Large intestine (tissue), 3 donors: ENCODE measurements at regions not wholly inside any gene's neighbourhood (a gene's known extent, or its start where the extent isn't known, plus 50 kb on each side); places are given as distances from the start of the nearest gene placed in this dataset.

ENCODE experiments used
- DNase-seq, 2 donors: peaks; one replicate each; pipeline versions ENCODE4 v3.0.0 to v3.0.0-alpha.2; 2013
- H3K27ac ChIP-seq: one replicate; pipeline ENCODE4 v1.5.1; 2013; ENCODE audit warnings: low read length
- H3K27me3 ChIP-seq: 2 replicates; pipeline ENCODE4 v1.6.1; 2013; ENCODE audit warnings: low read length; ENCODE audit not compliant: control insufficient read depth, insufficient read depth
- H3K36me3 ChIP-seq: 2 replicates; pipeline ENCODE4 v1.6.1; 2013; ENCODE audit warnings: low read length; ENCODE audit not compliant: control insufficient read depth, insufficient read depth
- H3K4me1 ChIP-seq: one replicate; pipeline ENCODE4 v1.6.1; 2013; ENCODE audit warnings: low read length; ENCODE audit not compliant: control insufficient read depth, insufficient read depth
- H3K4me3 ChIP-seq: one replicate; pipeline ENCODE4 v1.5.1; 2013; ENCODE audit warnings: low read length
- H3K9me3 ChIP-seq: one replicate; pipeline ENCODE4 v1.6.1; 2013; ENCODE audit warnings: mild to moderate bottlenecking, low read depth, low read length, moderate library complexity; ENCODE audit not compliant: control insufficient read depth
- WGBS: methylation state at CpG from one replicate; pipeline ENCODE4 v1.1.5; 2013; ENCODE audit warnings: low lambda C conversion rate; ENCODE audit not compliant: insufficient coverage; 5-methylcytosine and 5-hydroxymethylcytosine counted together

DNA sequence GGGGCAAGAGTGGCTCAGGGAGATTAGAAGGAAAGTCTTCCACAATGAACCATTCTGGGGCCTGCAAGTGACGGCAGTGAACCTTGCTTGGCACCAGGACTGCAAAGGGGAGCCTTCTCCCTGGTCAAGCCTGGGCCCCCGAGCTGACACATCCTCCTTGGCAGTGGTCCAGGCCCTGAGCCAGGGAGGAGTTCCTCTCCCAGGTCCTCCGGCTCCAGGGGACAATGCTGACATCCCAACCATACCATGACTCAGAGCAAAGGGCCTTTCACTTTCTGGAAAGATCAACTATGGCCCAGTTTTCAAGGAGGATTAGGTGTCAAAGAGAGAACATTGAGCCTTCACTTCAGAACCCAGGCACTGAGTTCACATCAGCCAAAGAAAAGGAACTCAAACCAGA is 756.5 kb upstream of the TBX3 start:
- WGBS, result no CpG with 5 or more reads among the region's 3 CpGs
- DNase-seq, result peak; percentile 57 to 82
- no peak overlapping the region for H3K27ac ChIP-seq

DNA sequence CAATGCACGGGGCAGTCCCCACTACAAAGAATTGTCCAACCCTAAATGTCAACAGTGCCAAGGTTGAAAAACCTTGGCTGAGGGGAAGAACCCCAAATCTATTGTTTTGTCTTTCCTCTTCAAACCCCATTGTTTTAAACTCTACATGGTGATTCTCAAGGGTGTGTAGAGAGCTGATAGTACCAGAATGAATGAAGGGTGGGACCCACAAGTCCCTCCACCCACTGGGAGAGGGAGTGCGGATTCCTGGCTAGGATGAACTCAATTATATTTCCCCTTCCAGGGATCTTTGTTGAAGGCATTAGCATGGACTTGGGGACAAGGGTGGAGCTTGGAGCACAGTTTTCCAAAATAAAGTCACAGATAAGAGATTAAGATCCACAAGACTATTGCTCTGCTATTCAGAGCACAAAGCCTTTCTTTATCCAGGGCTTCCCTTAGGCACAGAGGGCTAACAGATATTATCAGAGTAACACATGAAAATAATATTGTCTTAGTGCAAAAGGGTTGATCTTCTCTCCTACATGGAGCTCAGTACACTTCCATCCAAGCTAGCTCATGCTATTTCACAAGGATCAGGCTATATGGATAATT is 755.1 kb upstream of the TBX3 start:
- Histone ChIP-seq H3K4me1 (peaks cover 3% of the 10 kb centered on the region), H3K36me3 (no peaks in the 10 kb centered on the region), H3K27me3 (no peaks in the 10 kb centered on the region), H3K4me3 (no peak overlapping the region), H3K9me3 (no peaks in the 10 kb centered on the region), H3K27ac (no peak overlapping the region)
- no peak for DNase-seq
- WGBS, result no CpG with 5 or more reads among the region's 2 CpGs

More for the DNA sequence above, 756.5 kb upstream of the TBX3 start:
- Histone ChIP-seq H3K4me1 (peaks cover 3% of the 10 kb centered on the region), H3K4me3 (no peak overlapping the region), H3K9me3 (no peaks in the 10 kb centered on the region), H3K27me3 (no peaks in the 10 kb centered on the region), H3K36me3 (no peaks in the 10 kb centered on the region)

DNA sequence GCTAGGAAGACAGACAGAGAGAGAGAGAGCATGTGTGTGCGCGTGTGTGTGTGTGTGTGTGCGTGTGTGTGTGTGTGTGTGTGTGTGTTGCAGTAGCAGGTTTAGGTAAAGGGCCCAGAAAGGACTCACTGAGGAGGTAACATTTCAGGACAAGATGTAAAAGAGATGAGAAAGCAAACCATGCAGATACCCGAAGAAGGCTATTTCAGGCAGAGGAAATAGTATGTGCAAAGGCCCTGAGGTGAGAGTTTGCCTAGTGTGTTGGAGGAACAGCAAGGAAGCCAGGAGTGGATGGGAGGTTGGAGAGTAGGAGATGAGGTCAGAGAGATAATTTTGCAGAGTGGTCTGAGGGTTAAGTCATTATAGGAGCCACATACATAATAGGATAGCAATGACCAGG is 754.3 kb upstream of the TBX3 start:
- no peaks in the 10 kb centered on the region for H3K36me3 ChIP-seq
- no peaks in the 10 kb centered on the region for H3K27me3 ChIP-seq
- no peak overlapping the region for H3K27ac ChIP-seq
- 86% methylated on average over 4 of the region's 4 CpGs for WGBS
- peaks cover 3% of the 10 kb centered on the region for H3K4me1 ChIP-seq
- no peak overlapping the region for H3K4me3 ChIP-seq
- H3K9me3 ChIP-seq, result no peaks in the 10 kb centered on the region
- DNase-seq, result no peak

DNA sequence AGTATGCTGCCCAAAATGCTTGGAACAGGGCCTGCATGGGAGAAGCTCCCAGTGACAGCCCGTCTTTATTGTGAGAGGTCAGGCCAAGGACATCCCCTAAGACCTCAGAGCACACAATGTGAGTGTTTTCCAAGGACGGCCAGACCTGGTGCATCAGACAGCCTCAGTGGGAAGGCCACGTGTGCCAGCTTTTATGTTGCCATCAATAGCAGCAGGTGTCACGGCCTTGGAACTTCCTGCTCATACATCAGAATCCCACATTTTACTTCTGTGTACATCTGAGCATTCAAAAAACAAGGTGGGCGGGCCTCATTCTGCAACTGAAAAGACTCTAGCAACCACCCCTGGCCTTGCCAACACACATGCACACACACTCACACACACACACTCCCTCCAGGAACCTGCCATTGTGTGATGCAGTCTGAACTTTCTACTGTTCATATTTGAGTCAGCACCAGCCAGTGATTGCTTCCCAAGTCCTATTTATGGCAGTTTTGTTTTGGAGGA is 753.1 kb upstream of the TBX3 start:
- no CpG with 5 or more reads among the region's 5 CpGs for WGBS
- Histone ChIP-seq H3K27me3 (no peaks in the 10 kb centered on the region), H3K4me1 (peaks cover 3% of the 10 kb centered on the region), H3K4me3 (no peak overlapping the region), H3K36me3 (no peaks in the 10 kb centered on the region), H3K9me3 (no peaks in the 10 kb centered on the region), H3K27ac (no peak overlapping the region)
- DNase-seq, result no peak

DNA sequence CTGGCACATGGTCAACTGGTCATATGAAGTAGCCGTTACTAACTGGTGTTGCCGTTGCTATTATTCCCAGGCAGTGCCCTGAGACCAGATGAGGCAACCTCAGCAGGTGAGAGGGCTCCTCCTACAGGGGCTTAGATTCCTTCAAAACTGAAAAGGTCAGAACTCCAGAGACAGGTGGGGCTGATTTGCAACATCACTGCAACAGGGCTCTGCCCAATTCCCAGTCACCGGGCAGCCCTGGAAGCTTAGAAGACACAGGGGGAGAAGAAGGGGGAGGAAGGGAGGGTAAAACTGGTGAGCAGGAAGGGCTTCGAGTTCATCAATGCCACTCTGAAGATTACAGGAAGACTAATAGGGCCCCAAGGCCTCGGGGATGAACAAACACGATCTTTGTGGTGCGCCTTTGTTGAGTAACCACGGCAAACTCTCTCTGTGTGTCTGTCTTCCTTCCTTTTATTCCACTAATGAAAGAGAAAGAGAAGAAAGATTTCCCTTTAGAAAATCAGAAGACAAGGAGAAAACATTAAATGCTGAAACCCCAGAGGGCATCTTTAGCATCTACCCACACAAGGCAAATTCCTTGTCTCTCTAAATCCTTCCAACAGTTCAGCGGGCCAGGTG is 749.1 kb upstream of the TBX3 start:
- H3K27me3 ChIP-seq, result no peaks in the 10 kb centered on the region
- H3K4me3 ChIP-seq, result no peak overlapping the region
- no peaks in the 10 kb centered on the region for H3K4me1 ChIP-seq
- WGBS, result no CpG with 5 or more reads among the region's 9 CpGs
- no peak overlapping the region for H3K27ac ChIP-seq
- H3K36me3 ChIP-seq, result no peaks in the 10 kb centered on the region
- peak in 1 of 2 donors; percentile 23 for DNase-seq
- H3K9me3 ChIP-seq, result no peaks in the 10 kb centered on the region

DNA sequence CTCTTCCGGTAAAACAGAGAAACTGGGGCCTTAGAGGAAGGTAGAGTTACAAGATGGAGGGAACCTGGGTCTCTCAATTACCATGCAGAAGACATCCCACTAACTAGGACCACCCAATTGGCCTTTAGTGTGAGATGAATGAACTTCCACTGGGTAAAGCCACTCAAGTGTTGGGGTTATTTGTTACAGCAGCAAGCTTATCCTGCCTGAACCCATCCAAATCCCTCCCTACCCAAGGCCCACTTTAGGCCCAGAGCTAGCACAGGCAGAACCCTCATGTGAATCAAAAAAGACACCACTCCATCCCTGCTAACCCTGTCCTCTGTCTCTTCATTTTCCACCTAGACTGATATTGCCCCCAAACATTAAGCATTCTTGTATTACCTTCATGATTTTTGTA is 746.7 kb upstream of the TBX3 start:
- Histone ChIP-seq H3K36me3 (no peaks in the 10 kb centered on the region), H3K4me1 (no peaks in the 10 kb centered on the region), H3K27ac (no peak overlapping the region), H3K4me3 (no peak overlapping the region), H3K9me3 (no peaks in the 10 kb centered on the region), H3K27me3 (no peaks in the 10 kb centered on the region)
- DNase-seq, result no peak
- WGBS, result no CpG with 5 or more reads among the region's 1 CpG

DNA sequence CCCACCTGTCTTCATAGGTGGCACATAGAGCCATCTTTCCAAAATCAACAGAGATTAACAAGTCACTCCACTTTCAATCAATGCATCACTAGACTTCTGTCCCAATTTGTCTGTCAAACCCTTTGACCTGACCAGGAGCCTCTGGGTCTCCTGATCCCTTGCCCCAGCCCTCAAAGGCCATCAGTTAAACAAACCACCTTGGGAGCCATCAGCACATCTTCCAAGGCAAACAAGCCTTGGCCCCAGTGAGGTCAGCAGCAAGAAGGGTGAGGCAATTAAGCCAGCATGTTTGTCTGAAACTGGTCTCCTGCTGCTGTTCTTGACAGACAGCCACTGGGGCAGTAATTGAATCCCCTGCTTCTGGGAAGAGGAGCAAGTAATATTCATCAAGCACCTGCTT is 742.8 kb upstream of the TBX3 start:
- Histone ChIP-seq H3K4me1 (peaks cover 3% of the 10 kb centered on the region), H3K9me3 (no peaks in the 10 kb centered on the region), H3K27ac (no peak overlapping the region), H3K27me3 (no peaks in the 10 kb centered on the region), H3K4me3 (no peak overlapping the region), H3K36me3 (no peaks in the 10 kb centered on the region)
- DNase-seq, result no peak

DNA sequence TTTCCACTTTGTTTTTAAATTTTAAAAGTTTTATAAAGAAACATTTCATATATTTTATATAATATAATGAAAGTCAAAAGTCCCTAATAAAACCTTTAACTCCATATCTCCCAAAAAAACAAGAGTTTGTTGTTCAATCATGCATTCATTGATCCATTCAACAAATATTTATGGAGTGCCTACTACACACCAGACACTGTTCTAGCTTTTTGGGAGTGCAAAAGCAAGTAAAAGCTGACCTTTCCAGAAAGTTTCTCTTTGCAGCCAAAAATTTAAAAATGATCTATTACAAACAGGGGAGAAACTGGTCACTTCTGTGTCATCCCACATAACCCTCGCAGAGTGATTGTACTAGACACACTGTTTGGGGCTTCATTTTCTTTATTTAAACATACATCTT is 740.0 kb upstream of the TBX3 start:
- no CpG with 5 or more reads among the region's 1 CpG for WGBS
- Histone ChIP-seq H3K36me3 (no peaks in the 10 kb centered on the region), H3K4me1 (peaks cover 3% of the 10 kb centered on the region), H3K9me3 (no peaks in the 10 kb centered on the region), H3K27me3 (no peaks in the 10 kb centered on the region), H3K4me3 (no peak overlapping the region), H3K27ac (no peak overlapping the region)
- DNase-seq, result no peak

DNA sequence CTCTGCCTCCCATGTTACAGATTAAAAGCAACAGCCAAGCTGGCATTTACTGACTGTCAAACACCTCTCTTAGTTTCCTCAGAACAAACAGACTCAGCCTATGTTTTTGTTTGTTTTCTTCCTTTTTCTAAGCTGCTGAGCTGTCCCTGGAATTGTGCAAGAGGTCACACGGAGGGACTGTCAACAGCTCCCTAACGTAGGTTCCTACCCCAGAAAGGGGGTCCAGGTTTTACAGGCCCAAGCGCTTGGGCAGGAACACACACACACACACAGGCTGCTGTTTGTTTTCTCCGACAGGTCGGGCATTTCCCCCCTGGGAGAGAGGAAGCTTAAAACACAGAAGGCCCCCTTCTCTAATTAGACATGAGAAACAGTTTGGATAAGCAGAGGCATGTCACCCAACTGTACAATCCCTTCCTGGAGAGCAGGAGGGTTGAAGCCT is 739.6 kb upstream of the TBX3 start:
- WGBS, result 40% methylated on average over 1 of the region's 5 CpGs

DNA sequence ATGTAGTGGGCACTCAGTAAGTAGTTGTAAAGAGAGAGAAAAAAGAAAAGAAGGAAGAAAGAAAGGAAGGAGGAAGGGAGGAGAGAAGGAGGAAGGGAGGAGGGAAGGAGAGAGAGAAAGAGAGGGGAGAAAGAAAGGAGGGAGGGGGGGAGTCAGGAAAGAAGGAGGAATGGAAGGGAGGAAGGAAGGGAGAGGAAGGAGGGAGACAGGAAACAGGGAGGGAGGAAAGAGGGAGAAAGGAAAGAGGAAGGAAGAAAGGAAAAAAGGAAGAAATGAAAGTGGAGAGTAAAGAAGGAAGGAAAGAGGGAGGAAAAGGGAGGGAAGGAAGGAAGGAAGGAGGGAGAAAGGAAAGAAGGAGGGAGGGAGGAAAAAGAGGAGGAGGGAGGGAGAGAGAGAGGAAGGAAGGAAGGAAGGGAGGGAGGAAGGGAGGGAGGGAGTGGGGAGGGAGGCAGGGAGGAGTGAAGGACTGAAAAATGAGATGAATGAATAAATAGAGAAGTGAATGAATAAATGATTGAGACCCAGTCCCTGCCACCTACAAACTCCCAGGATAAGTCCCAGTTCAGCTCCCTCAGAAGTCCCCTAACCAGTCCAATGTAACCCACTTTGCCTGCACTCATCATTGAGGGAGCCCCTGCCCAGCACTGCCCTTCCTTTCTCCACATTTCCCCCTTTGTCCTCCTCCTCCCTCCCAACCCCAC is 739.0 kb upstream of the TBX3 start:
- Histone ChIP-seq H3K36me3 (no peaks in the 10 kb centered on the region), H3K9me3 (no peaks in the 10 kb centered on the region), H3K4me3 (no peak overlapping the region), H3K4me1 (peaks cover 3% of the 10 kb centered on the region), H3K27ac (no peak overlapping the region), H3K27me3 (no peaks in the 10 kb centered on the region)
- DNase-seq, result no peak

More for the DNA sequence above, 739.6 kb upstream of the TBX3 start:
- Histone ChIP-seq H3K9me3 (no peaks in the 10 kb centered on the region), H3K27ac (no peak overlapping the region), H3K27me3 (no peaks in the 10 kb centered on the region), H3K4me1 (peaks cover 3% of the 10 kb centered on the region), H3K36me3 (no peaks in the 10 kb centered on the region), H3K4me3 (no peak overlapping the region)
- peak in 1 of 2 donors; percentile 38 for DNase-seq
